IPS DF 4.7 (cell line): ENCODE measurements at regions not wholly inside any gene's neighbourhood (a gene's known extent, or its start where the extent isn't known, plus 50 kb on each side); places are given as distances from the start of the nearest gene placed in this dataset.

Source experiments
- DNase-seq: peaks from one replicate; pipeline ENCODE4 v3.0.0-alpha.2; 2013; ENCODE audit warnings: low spot score; ENCODE audit errors: extremely low read depth

DNA sequence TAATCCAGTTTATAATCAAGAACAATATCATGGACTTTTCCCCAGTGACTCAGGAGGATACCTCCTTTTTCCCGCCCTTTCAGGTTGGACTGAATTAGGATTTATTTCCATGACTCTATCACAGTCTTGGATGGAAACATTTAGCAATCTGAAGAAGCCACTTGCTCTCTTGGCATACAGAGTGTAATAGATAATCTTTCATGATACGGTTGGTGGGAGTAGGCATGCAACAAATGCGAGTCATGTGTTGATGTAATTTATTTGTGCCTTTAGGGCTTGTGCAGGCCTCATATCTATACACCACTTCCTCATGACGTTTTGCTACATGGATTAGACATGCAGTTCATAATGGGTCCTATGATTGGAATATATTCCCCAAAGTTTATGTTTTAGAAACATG lies 54.2 kb upstream of the MCTP2 start:
- no peak for DNase-seq

DNA sequence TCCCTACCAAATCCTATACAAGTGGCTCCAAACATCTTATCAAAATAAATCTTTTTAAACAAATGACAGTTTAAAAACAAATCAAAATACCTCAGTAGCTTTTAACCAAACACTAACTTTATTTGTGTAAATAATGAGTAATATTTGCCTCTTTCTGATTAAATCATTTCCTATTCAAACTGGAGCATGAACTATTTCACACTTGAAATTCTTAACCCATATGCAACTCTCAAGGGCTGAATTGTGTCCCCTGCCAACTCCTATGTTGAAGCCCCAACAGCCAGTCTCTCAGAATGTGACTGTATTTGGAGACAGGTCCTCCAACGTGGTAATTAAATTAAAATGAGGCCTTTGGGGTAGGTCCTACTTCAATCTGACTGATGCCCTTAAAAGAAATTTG lies 55.9 kb upstream of the MCTP2 start:
- DNase-seq: no peak

DNA sequence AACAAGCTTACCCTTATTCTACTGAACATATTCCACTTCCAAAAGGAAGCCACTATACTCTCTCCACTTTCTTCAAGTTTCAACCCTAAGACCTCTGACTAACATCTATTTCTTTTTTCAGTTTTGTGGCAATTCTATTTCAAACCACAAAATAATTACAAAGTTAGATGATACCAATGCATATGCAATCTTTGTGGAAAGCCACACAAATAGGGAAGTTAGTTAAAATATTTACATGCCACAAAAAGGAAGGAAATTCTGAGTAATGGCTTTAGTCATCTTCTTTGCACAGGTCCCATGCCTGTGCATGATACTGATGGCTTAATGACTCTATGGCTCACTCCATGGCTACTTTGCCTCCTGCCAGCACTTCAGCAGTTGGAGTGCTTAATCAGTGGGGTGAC lies 57.0 kb upstream of the MCTP2 start:
- no peak for DNase-seq

DNA sequence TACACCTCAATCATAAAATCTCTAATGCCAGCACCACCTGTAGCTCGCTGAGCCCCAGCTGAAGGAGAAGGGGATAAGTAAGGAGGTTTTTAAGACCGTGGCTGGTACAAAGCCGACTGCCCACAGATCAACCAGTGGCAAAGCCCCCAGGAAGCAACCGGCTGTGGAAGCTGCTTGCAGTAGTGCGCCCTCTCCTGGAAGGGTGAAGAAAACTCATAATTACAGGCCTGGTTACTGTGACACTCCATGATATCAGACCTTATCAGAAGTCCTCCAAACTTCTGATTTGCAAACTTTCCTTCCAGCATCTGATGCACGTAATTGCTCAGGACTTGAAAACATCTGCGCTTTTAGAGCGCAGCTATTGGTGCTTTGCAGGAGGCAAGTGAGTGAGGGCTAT lies 63.1 kb upstream of the MCTP2 start:
- peak; percentile 16 for DNase-seq

DNA sequence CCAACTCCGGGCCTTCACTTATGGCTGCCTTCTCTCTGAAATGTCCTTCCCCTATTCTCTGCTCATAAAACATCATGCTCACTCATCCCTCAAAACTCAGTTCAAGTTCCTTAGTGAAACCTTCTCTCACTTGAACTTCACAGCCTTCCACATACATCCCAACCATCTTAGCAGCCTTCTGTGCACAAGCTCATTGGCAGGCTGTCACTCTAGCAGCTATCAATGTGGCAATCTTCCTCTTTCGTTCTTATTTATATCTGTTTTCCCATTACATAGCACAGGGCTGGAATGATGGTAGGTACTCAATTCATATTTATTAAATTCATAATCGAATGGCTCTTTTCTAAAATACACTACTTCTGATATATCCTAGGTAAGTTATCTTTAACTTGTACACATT lies 66.4 kb upstream of the MCTP2 start:
- DNase-seq: no peak

DNA sequence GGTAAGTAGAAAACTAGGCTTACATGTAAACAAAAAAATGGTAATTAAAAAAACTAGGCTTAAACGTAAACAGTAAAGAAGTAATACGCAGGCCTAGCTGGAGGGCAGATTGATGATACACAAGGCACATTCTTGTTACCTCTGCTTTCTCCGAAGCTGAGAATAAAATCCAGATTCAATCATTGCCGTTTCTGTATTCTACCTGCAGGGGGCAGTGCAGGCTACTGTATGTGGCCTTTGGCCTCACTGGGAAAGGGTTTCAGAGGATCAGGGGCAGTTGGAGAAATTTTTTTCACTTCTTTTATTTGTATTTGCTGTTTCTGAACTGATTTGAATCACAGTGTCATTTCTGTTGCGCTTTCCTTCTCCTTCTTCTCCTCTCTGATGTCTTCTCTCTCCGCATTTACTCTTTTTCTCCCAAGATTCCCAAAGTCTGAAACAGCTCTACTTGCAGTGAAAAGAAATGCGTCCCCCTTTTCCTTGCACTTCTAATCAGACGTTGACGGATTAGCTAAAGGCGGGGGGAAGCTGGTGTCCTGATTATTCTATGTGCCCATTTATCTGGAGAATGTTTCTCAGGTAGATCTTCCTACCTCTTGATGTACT lies 67.1 kb upstream of the MCTP2 start:
- DNase-seq: peak; percentile 25

DNA sequence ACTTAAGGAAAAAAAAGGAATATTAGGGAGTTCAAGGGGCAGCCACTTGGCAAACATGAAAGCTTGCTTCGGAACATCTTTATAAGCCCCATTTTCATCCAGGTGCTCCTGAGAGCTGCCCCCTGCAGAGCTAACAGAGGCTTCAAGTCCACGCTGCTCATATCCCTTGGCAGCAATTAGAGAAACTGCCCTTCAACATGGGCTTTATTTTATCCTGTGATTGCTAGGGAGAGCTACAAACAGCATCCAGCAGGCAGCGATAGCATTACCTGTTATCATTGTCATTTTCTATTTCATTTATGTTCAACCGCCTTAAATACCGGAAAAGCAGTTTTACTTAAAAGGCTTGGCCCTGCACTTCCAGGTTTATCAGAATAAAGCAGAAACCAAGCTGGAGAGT lies 68.4 kb upstream of the MCTP2 start:
- DNase-seq: no peak

DNA sequence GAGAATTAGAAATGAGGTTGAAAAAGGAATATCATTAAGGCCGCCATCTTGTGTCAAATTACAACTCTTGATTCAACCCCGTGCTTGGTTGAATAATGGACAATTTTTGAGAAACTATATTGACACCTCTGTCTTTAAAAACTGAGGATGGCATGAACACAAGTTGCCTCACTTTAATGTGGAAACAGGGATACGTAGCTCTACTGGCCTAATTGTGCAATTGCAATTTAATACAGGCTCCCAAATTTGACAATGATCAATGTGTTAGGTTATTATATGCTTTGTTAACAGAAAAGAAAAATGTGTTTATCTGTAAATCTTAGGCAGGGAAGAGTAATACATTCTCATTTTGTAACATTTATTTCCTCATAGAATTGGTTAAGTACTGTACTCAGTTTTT lies 77.1 kb upstream of the MCTP2 start:
- no peak for DNase-seq

DNA sequence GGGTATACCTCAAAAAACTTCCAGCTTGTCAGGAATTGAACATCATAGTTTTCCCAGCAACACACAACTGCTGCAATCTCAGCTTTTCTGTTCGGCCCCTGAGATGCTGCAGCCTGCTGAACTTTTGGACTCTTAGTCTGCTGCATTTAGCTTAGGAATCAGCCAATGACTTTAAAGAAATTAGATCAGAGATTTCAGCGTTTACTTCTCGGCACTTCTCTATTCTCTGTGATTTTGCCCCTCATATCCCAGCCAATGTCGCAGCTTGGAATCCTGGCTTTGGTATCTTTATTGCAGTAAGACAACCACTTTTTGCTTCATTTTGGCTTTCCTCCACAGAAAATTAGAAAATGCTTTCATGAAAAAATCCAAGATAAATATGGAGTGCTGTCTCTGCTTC lies 86.3 kb upstream of the MCTP2 start:
- DNase-seq: no peak

DNA sequence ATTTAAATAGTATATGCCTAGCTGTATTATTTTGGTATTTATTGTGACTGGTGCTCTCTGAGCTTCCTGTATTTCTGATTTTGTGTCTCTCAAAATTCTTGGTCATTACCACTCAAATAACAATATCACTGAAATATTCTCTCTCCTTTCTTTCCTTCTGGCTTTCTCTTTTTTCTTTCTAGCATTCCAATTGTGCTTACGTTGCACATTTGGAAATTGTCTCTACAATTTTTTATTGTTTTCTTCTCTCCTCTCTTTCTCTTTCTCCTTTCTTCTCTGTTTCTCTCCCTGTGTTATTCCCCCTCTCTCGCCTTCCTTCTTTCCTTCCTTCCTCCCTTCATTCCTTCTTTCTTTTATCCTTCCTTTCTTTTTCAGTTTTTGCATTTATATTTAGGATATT lies 89.6 kb upstream of the MCTP2 start:
- DNase-seq: no peak

DNA sequence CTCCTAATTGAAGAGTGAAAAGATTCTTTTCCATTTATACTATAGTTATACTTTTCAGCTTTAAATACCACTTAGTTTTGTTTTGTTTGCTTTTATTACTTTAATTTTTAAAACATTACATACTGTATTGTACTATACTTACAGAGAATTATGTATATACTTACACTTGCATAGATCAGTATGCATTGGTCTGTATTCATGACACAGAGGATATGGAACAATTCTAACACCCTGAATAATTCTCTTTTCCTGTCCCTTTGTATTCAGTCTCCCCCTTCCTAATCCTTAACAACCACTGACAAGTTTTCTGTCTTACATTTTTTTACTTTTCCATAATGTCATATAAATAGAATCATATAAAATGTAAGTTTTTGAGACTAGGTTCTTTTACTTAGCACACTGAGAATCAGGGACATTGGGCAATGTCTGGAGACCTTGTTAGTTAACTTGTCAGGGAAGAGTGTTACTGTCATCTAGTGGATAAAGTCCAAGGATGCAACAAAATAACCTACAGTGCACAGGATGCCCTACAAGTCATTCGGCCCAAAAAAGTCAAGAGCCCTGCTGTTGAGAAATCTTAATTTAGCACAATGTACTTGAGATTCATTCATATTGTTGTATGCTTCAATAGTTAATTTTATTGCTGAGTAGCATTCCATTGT lies 95.7 kb upstream of the MCTP2 start:
- no peak for DNase-seq

DNA sequence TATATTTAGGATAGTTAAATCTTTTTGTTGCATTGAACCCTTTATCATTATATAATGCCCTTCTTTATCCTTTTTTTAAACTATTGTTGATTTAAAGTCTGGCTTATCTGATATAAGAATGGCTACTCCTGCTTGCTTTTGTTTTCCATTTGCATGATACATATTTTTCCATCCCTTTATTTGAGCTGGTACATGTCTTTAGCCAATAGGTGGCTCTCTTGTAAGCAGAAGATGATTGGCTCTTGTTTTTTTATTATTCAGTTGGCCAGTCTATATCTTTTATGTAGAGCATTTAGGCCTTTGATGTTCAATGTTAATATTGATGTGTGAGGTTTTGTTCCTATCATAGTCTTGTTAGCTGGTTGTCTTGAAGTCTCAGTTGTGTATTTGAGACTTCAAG lies 99.5 kb upstream of the MCTP2 start:
- no peak for DNase-seq

DNA sequence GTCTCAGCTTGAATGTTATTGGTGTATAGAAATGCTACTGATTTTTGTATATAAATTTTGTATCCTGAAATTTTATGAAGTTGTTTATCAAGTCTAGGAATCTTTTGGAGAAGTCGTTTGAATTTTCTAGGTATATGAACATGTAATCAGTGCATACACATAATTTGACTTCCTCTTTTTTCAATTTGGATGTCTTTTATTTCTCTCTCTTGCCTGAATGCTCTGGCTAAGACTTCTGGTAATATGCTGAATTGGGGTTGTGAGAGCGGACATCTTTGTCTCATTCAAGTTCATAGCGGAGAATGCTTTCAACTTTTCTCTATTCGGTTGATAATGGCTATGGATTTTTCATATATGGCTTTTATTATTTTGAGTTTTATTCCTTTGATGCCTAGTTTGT lies 100.9 kb upstream of the MCTP2 start:
- DNase-seq: no peak

DNA sequence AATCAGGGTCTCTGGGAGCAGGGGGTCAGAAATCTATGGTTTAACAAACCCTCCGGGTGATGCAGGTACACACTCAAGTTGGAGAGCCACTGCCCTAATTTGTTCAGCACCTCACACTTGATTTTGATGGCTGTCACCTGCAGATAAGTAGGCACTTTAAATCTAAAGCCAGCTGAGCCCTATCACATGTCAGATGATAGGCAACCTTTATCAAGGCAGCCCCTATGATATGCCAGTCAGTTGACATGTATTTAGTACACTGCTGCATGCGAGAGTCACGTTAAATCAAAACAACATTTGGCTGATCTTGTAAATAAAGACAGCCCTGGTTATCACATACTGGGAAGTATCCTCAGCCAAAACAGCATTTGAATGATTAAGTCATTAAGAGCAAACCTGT lies 104.4 kb upstream of the MCTP2 start:
- DNase-seq: no peak

DNA sequence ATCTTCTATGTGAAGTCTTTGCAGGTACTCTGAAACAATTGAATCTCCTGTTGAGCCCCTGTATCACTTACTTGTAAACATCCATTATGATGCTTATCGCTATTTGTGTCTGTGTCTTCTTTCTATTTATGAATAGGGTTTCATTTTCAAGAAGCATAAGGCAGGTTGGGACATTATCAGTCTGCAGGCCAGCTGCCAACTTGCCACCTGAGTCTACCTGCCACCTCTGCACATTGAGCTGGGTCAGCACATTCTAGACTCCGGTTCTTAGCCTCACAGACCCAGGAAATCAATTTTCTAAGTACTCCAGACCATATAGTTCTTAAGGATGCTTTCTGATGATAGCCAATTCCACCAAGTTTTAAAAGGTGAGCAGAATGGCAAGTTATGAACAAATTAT lies 105.7 kb upstream of the MCTP2 start:
- no peak for DNase-seq

DNA sequence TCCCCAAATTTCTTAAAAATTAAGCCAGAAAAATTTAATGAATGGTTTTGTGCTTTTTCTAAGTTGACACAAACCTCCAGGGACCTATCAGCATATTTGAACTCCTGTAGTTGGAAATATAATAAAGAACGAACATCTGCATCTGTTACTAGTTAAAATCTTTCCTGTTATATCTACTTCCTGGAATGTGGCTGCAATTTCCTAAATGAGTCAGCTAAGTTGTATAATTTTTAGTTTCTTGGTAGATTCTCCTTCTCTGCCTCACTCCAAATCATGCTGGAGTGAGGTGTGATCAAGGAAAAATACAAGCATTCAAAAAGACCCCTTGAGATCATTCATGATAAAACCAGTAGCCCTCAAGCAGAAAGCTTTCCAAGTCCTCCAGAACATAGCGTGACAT lies 106.2 kb upstream of the MCTP2 start:
- no peak for DNase-seq

DNA sequence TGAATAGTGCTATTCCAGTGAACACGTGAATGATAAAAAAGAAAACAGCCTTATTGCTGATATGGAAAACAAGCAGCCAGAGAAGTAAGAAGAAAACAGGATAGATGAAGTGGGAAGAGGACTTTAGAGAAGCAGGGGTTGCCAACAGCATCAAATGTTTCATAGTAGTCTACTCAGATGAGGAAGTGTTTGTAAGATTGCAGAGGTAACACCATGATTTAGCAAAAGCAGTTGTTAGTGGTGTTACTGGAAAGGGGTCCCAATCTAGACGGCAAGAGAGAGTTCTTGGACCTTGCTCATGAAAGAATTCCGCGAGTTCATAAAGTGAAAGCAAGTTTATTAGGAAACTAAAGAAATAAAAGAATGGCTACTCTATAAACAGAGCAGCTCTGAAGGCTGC lies 108.8 kb upstream of the MCTP2 start:
- no peak for DNase-seq

DNA sequence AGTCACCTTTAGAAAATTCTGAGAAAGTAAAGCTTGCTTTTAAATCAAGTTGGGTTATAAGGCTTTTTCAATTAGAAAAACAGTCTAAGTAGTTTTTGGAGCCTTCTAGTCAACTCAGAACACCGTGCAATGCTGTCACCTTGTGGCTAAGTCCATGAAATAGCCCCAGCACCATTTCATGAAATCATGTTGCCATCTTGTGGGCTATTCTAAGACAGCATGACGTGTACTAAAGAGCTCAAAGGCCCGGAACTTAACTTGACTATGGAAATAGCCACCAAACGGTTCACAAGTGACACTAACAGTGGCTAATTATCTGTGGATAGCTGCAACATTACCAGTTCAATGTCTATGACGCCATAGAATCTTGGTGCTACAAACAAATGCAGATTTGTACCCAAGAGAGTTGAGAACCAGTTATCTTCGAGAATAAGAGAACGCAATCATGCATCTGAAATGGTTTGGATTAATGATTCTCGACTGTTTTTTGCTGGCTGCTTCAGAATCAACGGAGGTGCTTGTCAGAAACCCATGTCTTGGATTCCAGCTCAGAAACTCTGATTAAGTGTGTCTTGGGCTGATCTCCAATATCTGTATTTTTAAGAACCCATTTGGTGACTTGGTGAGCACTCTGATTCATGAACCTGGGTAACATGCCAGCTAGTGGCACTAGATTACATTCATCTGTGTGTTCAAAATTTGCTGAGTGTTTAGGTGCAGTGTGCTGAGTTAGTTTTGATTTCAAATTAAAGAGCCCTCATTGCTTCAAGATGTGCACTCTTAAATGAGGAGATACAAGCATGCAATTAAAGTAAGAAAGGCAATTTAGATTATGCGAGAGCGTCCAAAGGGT lies 111.2 kb upstream of the MCTP2 start:
- DNase-seq: peak; percentile 69

DNA sequence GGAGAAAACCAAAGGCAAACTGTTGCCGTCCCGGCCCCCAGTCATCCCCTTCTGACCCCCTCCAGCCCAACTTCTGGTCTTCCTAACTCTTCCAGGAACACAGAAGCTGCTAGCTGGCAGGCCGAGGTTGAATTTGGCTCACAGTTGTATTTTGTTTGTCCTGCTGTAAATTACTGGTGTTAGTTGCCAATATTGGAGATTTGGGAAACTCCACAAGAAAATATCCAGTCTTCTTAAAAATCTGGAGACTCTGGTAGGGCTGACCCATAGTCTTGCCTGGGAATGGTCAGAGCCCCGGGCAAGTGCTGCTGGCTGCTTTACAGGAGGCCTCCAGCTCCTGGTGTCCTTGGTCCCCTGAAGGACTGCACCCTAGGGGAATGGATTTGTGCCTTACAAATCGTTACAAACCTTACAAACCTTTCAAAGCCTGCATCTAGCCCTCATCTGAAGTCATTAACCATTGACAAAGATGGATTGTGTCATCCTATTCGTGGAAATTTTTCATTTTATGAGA lies 112.0 kb upstream of the MCTP2 start:
- no peak for DNase-seq

DNA sequence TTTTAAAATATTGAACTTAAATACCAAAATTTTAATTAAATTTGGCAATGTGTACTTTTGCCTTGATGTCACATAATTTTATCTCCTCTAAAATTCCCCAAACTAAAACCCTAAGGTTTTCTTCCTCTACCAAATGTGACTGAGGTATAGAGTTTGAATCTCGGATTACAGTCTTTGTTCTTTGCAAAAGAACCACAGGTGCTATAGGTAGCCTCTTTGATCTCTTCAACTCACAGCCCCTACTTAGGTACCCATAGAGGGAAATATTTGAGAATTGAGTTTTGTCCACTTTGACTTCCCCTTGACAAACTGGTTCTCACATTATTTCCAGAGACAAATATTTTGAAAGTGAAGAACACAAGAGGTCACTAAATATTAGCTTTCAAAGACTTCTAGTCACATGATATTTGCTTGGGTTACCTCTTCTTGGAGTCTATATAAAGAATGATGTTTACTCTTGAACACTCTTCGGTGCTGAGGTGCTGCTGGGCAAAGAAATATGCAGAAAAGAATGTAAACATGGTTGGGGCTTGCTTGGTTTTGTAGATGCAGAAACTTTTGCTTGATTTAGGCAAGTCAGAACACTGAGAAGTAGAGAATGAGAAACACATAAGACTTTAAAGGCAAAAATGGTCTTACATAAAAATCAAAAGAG lies 120.8 kb upstream of the MCTP2 start:
- no peak for DNase-seq

DNA sequence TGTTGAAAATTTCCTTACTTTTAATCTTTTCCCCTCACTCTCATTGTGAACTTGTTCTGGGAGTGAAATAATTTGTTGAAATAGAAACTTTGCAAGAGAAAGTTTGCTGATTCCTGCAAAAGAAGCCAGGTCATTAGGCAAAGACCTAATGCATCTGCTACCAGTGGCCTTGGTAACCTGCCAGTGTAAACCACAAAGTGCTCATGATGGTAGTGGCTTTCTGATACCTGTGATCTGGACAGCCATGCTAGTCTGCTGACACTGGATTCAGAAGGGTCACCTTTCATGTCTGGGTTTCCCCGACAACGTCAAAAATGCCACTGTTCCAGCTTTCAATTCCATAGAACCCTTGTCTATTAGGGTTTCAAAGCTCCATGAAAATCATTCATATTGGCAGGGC lies 123.7 kb upstream of the MCTP2 start:
- no peak for DNase-seq

DNA sequence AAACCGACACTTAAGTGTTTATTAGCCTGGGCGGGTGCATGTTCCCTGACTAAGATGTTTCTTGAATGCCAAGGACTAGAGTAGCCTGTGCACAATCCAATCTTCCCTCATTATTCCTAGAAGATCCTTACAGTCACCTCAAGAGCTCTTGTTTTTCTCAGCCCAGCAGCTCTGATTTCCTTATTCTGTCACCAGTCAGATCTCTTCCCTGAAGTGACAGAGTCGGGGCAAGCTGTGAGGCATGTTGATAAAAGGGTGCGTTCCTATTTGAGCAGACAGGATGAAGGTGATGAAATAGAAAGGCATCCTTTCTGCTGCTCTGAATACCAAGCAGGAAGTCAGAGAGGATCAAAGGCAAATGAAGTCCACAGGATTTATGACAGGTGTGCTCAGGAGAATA lies 125.6 kb upstream of the MCTP2 start:
- no peak for DNase-seq
